Astrocyte of the spinal cord (primary cell): ENCODE measurements at regions not wholly inside any gene's neighbourhood (a gene's known extent, or its start where the extent isn't known, plus 50 kb on each side); places are given as distances from the start of the nearest gene placed in this dataset.
A peak's percentile ranks its signal among the peaks of the same experiment; 100 is the strongest.

Source experiments
- DNase-seq: peaks from one replicate; pipeline ENCODE4 v3.0.0; 2011; ENCODE audit warnings: low read depth, low spot score
- H3K4me3 ChIP-seq: 2 replicates; pipeline ENCODE4 v1.5.1; 2011; ENCODE audit warnings: low read depth, mild to moderate bottlenecking, low read length, moderate library complexity
- in situ Hi-C: cut with HindIII; loops from 2 replicates; pipeline ENCODE4 v1.10.0; 2017; ENCODE audit warnings: low sequenced_read_pairs
- TF ChIP-seq, protein P1 (sequence below): IDR thresholded peaks from 2 replicates; pipeline ENCODE4 v1.5.1; 2012; ENCODE audit warnings: low read depth, mild to moderate bottlenecking, low read length, inconsistent platforms

DNA sequence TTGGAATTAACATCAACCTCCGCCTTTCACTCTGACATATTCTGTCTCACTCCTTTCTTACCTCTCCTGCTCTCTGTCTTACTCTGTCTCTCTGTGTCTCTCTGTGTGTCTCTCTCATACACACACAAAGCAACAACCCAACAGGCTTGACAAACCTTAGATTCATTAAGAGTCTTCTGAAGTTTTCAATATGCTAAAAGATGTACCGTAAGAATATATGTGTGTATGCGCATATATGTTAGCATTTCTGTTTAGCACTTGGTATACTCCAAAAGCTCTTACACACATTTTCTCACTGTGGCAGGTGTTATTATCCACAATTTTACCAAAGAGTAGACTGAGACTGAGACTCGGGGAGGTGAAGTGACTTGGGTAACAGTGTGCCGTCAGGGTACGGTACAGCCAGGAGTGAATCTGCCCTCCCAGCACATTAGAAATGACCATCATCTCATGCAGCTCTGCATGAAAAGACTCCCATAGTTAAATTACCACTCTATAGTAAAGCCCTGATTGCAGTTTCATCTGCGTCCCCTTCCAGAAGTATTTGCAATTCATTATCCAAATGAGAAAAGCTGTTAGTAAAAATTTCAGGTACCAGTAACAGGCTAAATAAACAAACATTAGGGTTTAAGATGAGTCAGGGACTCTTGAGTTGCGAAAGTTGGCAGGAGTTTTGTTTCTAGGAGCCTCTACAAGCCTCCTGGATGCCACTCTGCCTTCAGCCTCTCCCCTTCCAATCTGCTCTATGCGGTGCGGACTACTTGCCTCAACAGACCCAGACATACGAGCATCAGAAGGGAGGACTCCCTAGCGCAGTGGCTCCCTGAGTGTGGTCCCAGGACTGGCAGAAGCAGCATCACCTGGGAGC lies 195.2 kb upstream of the TMEM45B start:
- no peak overlapping the region for H3K4me3 ChIP-seq
- in situ Hi-C loops = no loop called here
- TF ChIP-seq, protein P1, sequence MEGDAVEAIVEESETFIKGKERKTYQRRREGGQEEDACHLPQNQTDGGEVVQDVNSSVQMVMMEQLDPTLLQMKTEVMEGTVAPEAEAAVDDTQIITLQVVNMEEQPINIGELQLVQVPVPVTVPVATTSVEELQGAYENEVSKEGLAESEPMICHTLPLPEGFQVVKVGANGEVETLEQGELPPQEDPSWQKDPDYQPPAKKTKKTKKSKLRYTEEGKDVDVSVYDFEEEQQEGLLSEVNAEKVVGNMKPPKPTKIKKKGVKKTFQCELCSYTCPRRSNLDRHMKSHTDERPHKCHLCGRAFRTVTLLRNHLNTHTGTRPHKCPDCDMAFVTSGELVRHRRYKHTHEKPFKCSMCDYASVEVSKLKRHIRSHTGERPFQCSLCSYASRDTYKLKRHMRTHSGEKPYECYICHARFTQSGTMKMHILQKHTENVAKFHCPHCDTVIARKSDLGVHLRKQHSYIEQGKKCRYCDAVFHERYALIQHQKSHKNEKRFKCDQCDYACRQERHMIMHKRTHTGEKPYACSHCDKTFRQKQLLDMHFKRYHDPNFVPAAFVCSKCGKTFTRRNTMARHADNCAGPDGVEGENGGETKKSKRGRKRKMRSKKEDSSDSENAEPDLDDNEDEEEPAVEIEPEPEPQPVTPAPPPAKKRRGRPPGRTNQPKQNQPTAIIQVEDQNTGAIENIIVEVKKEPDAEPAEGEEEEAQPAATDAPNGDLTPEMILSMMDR = no peak
- peak; percentile 15 for DNase-seq

DNA sequence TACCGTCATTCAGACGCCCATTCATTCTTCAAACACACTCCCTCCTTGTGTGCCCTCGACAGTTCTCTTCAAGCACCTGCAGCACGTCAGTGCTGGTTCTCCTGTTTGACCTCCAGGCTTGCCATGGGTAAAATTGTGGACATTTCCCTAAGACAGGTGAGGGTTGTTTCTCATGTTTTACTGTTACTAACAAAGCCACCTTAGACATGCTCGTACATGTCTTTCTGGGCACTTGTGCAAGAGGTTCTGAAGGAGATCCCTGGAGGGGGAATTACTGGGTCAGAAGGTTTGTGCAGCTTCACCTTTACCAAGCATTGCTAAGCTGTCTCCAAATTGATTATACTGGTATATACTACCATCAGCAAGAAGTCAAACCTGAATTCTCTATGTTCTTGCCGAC lies 189.7 kb upstream of the TMEM45B start:
- in situ Hi-C loops = no loop called here

GRCh38 chr11:129631201-129631600 lies 184.4 kb upstream of the TMEM45B start:
- no peak for DNase-seq
- in situ Hi-C loops = no loop called here
- no peak overlapping the region for H3K4me3 ChIP-seq
- TF ChIP-seq, protein P1 = no peak

More for the DNA sequence above, 189.7 kb upstream of the TMEM45B start:
- TF ChIP-seq, protein P1 = no peak
- no peak overlapping the region for H3K4me3 ChIP-seq
- DNase-seq = no peak

DNA sequence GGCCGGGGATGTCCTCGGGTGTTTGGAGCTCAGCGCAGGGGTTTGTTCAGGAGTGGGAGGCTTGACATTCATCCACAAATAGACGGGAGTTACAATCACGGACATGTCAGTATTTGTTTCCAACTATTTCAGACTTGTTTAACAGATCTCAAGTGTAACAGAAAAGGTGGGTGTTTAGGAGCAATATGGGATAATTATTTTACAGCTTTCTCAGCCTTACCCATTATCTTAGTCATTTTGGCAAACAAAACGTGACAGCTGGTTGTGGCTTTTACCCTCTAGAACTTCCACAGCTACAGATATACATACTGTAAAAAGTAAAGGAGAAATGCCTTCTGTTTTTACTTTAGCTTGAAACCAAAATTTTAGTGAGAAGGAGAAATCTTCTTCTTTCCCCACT lies 178.7 kb upstream of the TMEM45B start:
- peak; percentile 20 for DNase-seq
- TF ChIP-seq, protein P1 = no peak
- in situ Hi-C loops = no loop called here
- H3K4me3 ChIP-seq = no peak overlapping the region

DNA sequence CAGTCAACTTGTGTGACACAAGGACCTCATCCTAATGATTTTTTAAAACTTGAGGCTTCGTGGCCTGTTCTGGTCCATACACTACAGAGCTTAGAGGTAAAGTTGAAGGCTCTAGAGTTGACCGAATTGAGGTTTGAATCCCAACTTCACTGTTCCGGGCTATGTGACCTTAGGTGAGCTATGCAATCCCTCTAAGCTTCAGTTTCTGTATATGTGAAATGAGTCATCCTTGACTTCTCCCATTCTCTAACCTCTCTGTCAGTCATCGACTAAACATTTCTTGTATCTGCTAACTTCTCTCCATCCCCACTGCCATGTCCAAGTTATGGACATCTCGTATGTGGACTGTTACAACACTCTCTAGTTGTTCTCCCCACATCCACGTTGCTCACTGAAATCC lies 178.2 kb upstream of the TMEM45B start:
- TF ChIP-seq, protein P1 = no peak
- peak; percentile 32 for DNase-seq
- H3K4me3 ChIP-seq = no peak overlapping the region
- in situ Hi-C loops = no loop called here

DNA sequence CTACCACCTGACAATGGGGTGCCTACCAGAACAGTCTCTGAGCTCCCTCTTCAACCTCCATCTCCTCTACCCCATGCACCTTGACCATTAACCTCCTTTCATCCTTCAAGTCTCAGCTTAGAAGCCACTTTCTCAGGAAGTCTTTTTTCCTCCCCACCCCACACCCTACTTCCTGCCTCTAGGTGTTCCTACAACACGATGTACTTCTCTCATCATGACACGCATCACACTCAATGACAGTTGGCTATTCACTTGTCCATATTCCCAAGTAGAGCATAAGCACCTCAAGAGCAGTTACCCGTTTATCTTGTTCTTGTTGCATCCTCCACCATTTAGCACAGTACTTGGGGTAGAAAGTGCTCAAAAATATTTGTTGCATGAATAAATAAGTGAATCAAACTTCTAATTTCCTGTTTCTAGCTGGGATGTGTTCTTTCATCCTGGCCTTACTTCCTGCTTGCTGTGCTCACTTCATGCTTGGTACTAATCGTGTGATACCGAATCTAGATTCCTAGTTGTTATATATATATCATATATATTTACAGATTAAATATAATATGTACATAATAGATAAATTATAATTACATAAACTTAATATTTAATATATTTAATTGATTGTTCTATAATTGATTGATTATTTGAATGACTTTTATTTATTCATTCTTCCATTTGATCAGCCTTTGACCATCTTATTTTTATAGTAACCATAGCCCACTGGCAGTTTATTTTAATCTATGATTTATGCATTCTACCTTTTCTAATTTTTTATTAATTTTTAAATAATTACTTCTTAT lies 177.5 kb upstream of the TMEM45B start:
- DNase-seq = no peak
- in situ Hi-C loops = no loop called here
- TF ChIP-seq, protein P1 = no peak
- H3K4me3 ChIP-seq = no peak overlapping the region
